ENCODE measurements at regions not wholly inside any gene's neighbourhood (a gene's known extent, or its start where the extent isn't known, plus 50 kb on each side); places are given as distances from the start of the nearest gene placed in this dataset.
A peak's percentile ranks its signal among the peaks of the same experiment; 100 is the strongest.

DNA sequence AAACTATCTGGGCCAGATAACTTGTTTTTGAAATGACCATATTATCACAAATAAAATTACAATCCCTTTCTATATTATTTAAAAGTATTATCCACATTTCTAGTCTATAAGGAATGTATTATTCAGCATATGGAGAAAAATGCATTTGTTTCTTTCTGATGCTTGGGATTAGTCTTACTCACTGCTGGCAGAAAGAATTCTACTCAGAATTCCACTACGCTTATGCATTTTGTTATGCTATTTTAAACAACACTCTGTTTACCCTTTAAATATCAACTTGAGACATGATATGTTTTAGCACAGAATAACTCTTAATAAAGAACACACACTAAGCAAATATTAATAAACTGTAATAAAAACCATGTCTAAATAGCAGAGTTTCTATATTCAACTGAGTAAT is 77.6 kb upstream of the ANO3 start:
- no peak overlapping the region for H3K9ac ChIP-seq
- H3K9me3 ChIP-seq = no peaks in the 10 kb centered on the region
- no peaks in the 10 kb centered on the region for H3K27me3 ChIP-seq (ENCODE audit: insufficient read depth)
- no peaks in the 10 kb centered on the region for H3K9me2 ChIP-seq
- CTCF ChIA-PET = interaction anchor here (1.3 kb wide), 1 partner anchor 273 kb away, joined by 6 read pairs; no protein-coding TSS in a partner anchor
- no peaks in the 10 kb centered on the region for H3F3A ChIP-seq (replicated peaks; ENCODE audit: insufficient read depth)
- no peak overlapping the region for H3K27ac ChIP-seq (ENCODE audit: low read depth in 2 of 2, low read length in 1 of 2)
- H3K4me2 ChIP-seq = no peak overlapping the region
- WGBS (ENCODE audit: low lambda C conversion rate) = 74% methylated on average over 1 of the region's 1 CpG
- H4K20me1 ChIP-seq (ENCODE audit: insufficient read depth) = no peaks in the 10 kb centered on the region
- no peak for TF ChIP-seq POLR2AphosphoS5 (IDR thresholded peaks at IDR 0.05; ENCODE audit: low read depth, low read length)
- TF ChIP-seq FOXJ3 (CRISPR knock-in tag; IDR thresholded peaks at IDR 0.05) = no peak
- no peak for TF ChIP-seq EZH2phosphoT487 (IDR thresholded peaks at IDR 0.05; ENCODE audit: borderline replicate concordance, low read depth)
- TF ChIP-seq MXI1 (IDR thresholded peaks at IDR 0.05; ENCODE audit: low read depth, low read length) = no peak
- TF ChIP-seq, protein P1, sequence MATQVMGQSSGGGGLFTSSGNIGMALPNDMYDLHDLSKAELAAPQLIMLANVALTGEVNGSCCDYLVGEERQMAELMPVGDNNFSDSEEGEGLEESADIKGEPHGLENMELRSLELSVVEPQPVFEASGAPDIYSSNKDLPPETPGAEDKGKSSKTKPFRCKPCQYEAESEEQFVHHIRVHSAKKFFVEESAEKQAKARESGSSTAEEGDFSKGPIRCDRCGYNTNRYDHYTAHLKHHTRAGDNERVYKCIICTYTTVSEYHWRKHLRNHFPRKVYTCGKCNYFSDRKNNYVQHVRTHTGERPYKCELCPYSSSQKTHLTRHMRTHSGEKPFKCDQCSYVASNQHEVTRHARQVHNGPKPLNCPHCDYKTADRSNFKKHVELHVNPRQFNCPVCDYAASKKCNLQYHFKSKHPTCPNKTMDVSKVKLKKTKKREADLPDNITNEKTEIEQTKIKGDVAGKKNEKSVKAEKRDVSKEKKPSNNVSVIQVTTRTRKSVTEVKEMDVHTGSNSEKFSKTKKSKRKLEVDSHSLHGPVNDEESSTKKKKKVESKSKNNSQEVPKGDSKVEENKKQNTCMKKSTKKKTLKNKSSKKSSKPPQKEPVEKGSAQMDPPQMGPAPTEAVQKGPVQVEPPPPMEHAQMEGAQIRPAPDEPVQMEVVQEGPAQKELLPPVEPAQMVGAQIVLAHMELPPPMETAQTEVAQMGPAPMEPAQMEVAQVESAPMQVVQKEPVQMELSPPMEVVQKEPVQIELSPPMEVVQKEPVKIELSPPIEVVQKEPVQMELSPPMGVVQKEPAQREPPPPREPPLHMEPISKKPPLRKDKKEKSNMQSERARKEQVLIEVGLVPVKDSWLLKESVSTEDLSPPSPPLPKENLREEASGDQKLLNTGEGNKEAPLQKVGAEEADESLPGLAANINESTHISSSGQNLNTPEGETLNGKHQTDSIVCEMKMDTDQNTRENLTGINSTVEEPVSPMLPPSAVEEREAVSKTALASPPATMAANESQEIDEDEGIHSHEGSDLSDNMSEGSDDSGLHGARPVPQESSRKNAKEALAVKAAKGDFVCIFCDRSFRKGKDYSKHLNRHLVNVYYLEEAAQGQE (IDR thresholded peaks at IDR 0.05; ENCODE audit: low read depth, low read length) = no peak
- TF ChIP-seq, protein P2, sequence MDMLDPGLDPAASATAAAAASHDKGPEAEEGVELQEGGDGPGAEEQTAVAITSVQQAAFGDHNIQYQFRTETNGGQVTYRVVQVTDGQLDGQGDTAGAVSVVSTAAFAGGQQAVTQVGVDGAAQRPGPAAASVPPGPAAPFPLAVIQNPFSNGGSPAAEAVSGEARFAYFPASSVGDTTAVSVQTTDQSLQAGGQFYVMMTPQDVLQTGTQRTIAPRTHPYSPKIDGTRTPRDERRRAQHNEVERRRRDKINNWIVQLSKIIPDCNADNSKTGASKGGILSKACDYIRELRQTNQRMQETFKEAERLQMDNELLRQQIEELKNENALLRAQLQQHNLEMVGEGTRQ (IDR thresholded peaks at IDR 0.05; ENCODE audit: borderline replicate concordance, low read depth, low read length) = no peak
- TF ChIP-seq, protein P3, sequence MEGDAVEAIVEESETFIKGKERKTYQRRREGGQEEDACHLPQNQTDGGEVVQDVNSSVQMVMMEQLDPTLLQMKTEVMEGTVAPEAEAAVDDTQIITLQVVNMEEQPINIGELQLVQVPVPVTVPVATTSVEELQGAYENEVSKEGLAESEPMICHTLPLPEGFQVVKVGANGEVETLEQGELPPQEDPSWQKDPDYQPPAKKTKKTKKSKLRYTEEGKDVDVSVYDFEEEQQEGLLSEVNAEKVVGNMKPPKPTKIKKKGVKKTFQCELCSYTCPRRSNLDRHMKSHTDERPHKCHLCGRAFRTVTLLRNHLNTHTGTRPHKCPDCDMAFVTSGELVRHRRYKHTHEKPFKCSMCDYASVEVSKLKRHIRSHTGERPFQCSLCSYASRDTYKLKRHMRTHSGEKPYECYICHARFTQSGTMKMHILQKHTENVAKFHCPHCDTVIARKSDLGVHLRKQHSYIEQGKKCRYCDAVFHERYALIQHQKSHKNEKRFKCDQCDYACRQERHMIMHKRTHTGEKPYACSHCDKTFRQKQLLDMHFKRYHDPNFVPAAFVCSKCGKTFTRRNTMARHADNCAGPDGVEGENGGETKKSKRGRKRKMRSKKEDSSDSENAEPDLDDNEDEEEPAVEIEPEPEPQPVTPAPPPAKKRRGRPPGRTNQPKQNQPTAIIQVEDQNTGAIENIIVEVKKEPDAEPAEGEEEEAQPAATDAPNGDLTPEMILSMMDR (IDR thresholded peaks at IDR 0.05) = no peak
- TF ChIP-seq RAD21 (IDR thresholded peaks at IDR 0.05; ENCODE audit: low read length) = no peak
- no peak for TF ChIP-seq ELF1 (IDR thresholded peaks at IDR 0.05)
- no peak overlapping the region for H2AFZ ChIP-seq (ENCODE audit: low read depth)
- no peaks in the 10 kb centered on the region for H3K79me2 ChIP-seq (ENCODE audit: insufficient read depth)
- no peak for DNase-seq
- H3K4me1 ChIP-seq (ENCODE audit: control insufficient read depth in 1 of 2, insufficient read depth in 2 of 2, low read depth in 1 of 2, low read length in 1 of 2) = no peaks in the 10 kb centered on the region
- no peaks in the 10 kb centered on the region for H3K36me3 ChIP-seq (replicated peaks in 1 of 2; ENCODE audit: control insufficient read depth in 1 of 2, insufficient read depth in 2 of 2, low read length in 1 of 2)
- POLR2A ChIA-PET = no interaction called here
- no peak overlapping the region for H3K4me3 ChIP-seq (ENCODE audit: low read depth in 2 of 2, low read length in 1 of 2)

DNA sequence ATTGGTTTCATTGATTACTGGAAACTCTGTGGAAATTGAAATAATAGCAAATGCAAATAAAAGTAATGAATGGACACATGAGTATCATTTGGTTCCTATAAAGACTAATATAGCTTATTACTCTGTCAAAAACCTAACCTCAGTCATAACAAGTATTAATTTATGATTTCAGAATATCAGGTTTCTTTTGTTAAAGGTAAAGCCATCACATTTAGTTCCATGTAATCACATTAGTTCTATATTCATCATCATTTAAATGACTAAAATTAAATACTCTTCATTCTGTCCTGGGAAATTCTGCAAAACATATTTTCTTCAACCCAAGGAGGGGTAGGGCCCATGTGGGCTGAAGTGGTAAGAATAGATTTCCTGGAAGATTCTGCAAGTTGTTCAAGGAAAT is 68.2 kb upstream of the ANO3 start:
- no peaks in the 10 kb centered on the region for H4K20me1 ChIP-seq (ENCODE audit: insufficient read depth)
- H3K36me3 ChIP-seq (replicated peaks in 1 of 2; ENCODE audit: control insufficient read depth in 1 of 2, insufficient read depth in 2 of 2, low read length in 1 of 2) = no peaks in the 10 kb centered on the region
- no peak overlapping the region for H3K4me2 ChIP-seq
- H3K27ac ChIP-seq (ENCODE audit: low read depth in 2 of 2, low read length in 1 of 2) = no peak overlapping the region
- no peak overlapping the region for H3K9ac ChIP-seq
- 0 out of 2 replicates have a peak overlapping the region, but pooled peaks have one; percentile 39 for H2AFZ ChIP-seq (ENCODE audit: low read depth)
- POLR2A ChIA-PET = no interaction called here
- CTCF ChIA-PET = interaction anchor here (1.6 kb wide), 1 partner anchor 14 kb away, joined by 5 read pairs; no protein-coding TSS in a partner anchor
- H3K79me2 ChIP-seq (ENCODE audit: insufficient read depth) = no peaks in the 10 kb centered on the region
- no peaks in the 10 kb centered on the region for H3F3A ChIP-seq (replicated peaks; ENCODE audit: insufficient read depth)
- no peaks in the 10 kb centered on the region for H3K27me3 ChIP-seq (ENCODE audit: insufficient read depth)
- TF ChIP-seq ELF1 (IDR thresholded peaks at IDR 0.05) = no peak
- no peaks in the 10 kb centered on the region for H3K9me2 ChIP-seq
- no peaks in the 10 kb centered on the region for H3K9me3 ChIP-seq
- no peak for DNase-seq
- H3K4me1 ChIP-seq (ENCODE audit: control insufficient read depth in 1 of 2, insufficient read depth in 2 of 2, low read depth in 1 of 2, low read length in 1 of 2) = no peaks in the 10 kb centered on the region
- H3K4me3 ChIP-seq (ENCODE audit: low read depth in 2 of 2, low read length in 1 of 2) = no peak overlapping the region

All from SK-N-SH (cell line).